Duodenal mucosa (tissue), 2 donors: ENCODE measurements at regions not wholly inside any gene's neighbourhood (a gene's known extent, or its start where the extent isn't known, plus 50 kb on each side); places are given as distances from the start of the nearest gene placed in this dataset.

Source experiments
- H3K27ac ChIP-seq: one replicate; pipeline ENCODE4 v1.7.0; 2013; ENCODE audit warnings: low read depth, low read length
- H3K27me3 ChIP-seq, 2 donors: one replicate each; pipeline ENCODE4 v1.7.0; 2013; ENCODE audit warnings: low read length in 2 of 2, control low read depth in 1 of 2; ENCODE audit not compliant: insufficient read depth in 2 of 2, control insufficient read depth in 1 of 2
- H3K36me3 ChIP-seq, 2 donors: one replicate each; pipeline ENCODE4 v1.7.0; 2013; ENCODE audit warnings: low read length in 2 of 2, control low read depth in 1 of 2; ENCODE audit not compliant: insufficient read depth in 2 of 2, control insufficient read depth in 1 of 2
- H3K4me1 ChIP-seq, 2 donors: one replicate each; pipeline ENCODE4 v1.7.0; 2013; ENCODE audit warnings: low read length in 2 of 2, control low read depth in 1 of 2; ENCODE audit not compliant: insufficient read depth in 2 of 2, control insufficient read depth in 1 of 2
- H3K4me3 ChIP-seq, 2 donors: one replicate each; pipeline ENCODE4 v1.7.0; 2013; ENCODE audit warnings: low read length in 2 of 2, low read depth in 1 of 2
- H3K9ac ChIP-seq, 2 donors: one replicate each; pipeline ENCODE4 v1.7.0; 2013; ENCODE audit warnings: low read length in 2 of 2, low read depth in 1 of 2
- H3K9me3 ChIP-seq, 2 donors: one replicate each; pipeline ENCODE4 v1.7.0; 2013; ENCODE audit warnings: low read length in 2 of 2, control low read depth in 1 of 2; ENCODE audit not compliant: control insufficient read depth in 1 of 2

DNA sequence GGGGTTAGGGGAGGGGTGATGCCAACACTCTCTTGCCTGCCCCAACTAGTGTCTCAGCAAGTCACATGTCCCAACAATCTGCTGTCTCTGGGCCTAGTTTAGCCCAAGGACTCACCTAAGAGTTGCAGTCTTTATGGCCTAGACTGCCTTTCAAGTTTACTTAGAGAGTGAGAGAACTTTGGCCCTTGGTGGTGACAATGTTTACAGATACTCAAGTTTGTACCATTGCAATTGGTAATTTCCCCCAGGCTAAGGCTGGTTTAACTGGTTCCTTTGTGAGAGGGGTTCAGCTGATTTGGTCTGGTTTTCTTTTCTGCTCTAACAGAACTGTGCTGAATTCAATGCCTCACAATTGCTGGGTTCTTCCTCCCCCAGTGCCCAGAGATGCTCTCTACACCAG lies 1279.9 kb upstream of the EYS start:
- no peaks in the 10 kb centered on the region for H3K27me3 ChIP-seq
- peaks cover 5 to 26% of the 10 kb centered on the region in 2 donors for H3K9me3 ChIP-seq
- no peak overlapping the region for H3K9ac ChIP-seq
- H3K4me1 ChIP-seq, result no peaks in the 10 kb centered on the region
- H3K4me3 ChIP-seq, result no peak overlapping the region
- H3K27ac ChIP-seq, result no peak overlapping the region
- no peaks in the 10 kb centered on the region for H3K36me3 ChIP-seq

DNA sequence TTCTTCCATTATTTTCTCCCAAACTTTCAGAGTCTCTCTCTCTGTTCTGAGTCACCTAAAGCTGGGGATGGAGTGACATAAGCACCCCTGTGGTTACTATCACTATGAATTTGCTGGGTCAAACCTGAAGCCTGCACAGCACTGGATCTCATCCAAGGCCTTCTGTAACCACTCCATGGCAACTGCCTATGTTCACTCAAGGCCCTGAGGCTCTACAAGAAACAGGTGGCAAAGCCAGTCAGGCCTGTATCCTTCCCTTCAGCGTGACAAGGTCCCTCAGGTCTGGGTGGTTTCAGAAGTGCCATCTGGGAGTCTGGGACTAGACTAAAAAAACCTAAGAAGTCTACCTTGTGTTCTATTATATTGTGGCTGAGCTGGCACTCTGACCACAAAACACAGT lies 1278.8 kb upstream of the EYS start:
- no peak overlapping the region for H3K9ac ChIP-seq
- H3K4me1 ChIP-seq, result no peaks in the 10 kb centered on the region
- H3K9me3 ChIP-seq, result peaks cover 2 to 21% of the 10 kb centered on the region in 2 donors
- H3K27me3 ChIP-seq, result no peaks in the 10 kb centered on the region
- H3K36me3 ChIP-seq, result no peaks in the 10 kb centered on the region
- no peak overlapping the region for H3K4me3 ChIP-seq
- no peak overlapping the region for H3K27ac ChIP-seq

DNA sequence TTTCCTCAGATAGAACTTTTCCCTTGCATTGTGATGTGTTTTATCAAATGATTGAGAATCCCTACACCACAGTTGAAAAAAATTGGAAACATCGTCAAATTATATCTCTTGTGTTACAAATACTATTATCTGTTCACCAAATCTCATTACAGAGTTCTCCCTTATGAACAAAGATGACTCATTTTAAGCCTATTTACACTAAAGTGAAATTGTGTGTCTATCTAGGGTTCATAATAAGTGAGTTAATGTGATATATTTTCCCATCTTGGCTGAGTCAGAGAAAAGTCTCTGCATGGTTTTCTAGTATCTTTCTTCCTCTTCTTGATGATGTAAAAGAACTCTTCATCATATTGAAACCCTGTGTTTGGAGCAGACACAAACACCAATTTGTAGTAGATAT lies 1263.3 kb upstream of the EYS start:
- Histone ChIP-seq H3K36me3 (no peaks in the 10 kb centered on the region), H3K9me3 (peaks cover 0 to 7% of the 10 kb centered on the region in 2 donors), H3K9ac (no peak overlapping the region), H3K4me1 (no peaks in the 10 kb centered on the region), H3K4me3 (no peak overlapping the region), H3K27me3 (no peaks in the 10 kb centered on the region), H3K27ac (no peak overlapping the region)

DNA sequence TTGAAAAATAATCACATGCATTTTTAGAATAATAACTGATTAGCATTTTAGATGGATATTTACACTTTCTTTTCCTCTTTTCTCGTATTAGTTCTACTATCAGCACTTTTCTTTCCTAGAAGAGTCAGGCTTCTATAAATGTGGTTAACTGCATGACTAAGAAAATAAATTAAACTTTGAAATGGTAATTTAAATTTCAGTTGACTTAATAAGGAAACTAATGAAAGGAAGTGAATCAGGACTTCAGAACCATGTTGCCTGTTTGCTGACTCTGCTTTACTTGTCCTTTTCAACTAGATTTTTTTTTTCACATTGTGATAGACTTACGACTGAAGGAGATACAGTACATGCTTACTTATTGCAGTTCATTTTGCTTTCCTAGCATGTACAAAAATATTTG lies 1258.2 kb upstream of the EYS start:
- Histone ChIP-seq H3K36me3 (no peaks in the 10 kb centered on the region), H3K27me3 (no peaks in the 10 kb centered on the region), H3K4me1 (no peaks in the 10 kb centered on the region), H3K9ac (no peak overlapping the region), H3K4me3 (no peak overlapping the region), H3K9me3 (peaks cover 3 to 4% of the 10 kb centered on the region in 2 donors), H3K27ac (no peak overlapping the region)

DNA sequence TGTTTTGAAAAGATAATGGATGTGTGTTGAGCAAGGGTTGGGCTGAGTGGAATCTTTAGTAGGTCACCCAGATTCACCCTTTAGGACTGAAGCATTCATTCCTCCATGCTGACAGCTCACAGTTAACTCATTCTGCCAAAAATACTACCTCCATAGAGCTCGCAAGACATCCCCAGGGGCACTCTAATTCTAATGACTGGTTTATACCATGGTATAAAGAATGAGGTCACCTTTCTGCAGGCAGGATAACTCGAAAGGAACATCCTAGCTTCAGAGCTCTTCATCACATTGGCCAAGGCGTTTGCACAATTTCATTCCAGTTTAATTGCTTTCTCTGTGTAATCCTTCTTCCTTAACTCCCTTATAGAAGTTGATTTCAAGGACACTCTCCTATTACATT lies 1257.2 kb upstream of the EYS start:
- Histone ChIP-seq H3K27ac (no peak overlapping the region), H3K27me3 (no peaks in the 10 kb centered on the region), H3K36me3 (no peaks in the 10 kb centered on the region), H3K4me1 (no peaks in the 10 kb centered on the region), H3K4me3 (no peak overlapping the region), H3K9me3 (peaks cover 3 to 4% of the 10 kb centered on the region in 2 donors), H3K9ac (no peak overlapping the region)

DNA sequence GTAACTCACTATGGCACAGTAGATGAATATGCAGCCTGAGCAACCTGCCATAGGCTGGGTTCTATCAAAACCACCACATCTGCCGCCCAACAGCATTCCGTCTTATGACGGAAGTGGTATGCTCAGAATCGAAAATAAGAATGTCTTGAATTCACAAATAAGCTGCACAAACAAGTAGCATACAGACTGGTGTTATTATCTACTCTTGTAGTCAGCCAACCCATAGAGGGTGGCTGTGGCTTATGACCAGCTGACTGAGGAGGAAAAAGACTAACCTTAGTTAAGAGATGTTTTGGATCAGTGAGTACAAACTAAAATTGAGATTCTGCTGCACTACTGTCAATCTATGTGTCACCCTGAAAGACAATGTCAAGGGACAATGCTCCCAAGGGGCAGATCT lies 1255.1 kb upstream of the EYS start:
- peaks cover 7 to 8% of the 10 kb centered on the region in 2 donors for H3K9me3 ChIP-seq
- H3K4me1 ChIP-seq, result no peaks in the 10 kb centered on the region
- H3K9ac ChIP-seq, result no peak overlapping the region
- H3K4me3 ChIP-seq, result no peak overlapping the region
- H3K27ac ChIP-seq, result no peak overlapping the region
- no peaks in the 10 kb centered on the region for H3K27me3 ChIP-seq
- no peaks in the 10 kb centered on the region for H3K36me3 ChIP-seq

DNA sequence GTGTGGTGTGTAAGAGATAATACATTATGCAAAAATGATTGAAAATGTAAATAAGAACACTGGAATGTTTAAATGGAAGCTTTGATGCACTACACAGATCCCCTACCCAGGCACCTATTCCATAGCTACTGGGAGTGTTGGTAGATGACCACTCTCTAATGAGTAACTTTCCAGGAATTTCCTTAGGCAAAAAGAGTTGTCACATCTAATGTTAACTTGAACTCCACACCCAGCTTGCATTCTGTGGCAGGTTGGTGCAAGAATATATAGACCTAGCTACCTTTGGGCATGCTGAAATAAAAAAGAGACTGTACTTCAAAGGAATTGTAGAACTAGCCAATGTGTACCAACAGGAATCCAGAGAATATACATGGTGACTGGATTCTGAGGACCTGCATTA lies 1254.2 kb upstream of the EYS start:
- Histone ChIP-seq H3K9me3 (peaks cover 4 to 8% of the 10 kb centered on the region in 2 donors), H3K9ac (no peak overlapping the region), H3K27ac (no peak overlapping the region), H3K27me3 (no peaks in the 10 kb centered on the region), H3K4me3 (no peak overlapping the region), H3K4me1 (no peaks in the 10 kb centered on the region), H3K36me3 (no peaks in the 10 kb centered on the region)

DNA sequence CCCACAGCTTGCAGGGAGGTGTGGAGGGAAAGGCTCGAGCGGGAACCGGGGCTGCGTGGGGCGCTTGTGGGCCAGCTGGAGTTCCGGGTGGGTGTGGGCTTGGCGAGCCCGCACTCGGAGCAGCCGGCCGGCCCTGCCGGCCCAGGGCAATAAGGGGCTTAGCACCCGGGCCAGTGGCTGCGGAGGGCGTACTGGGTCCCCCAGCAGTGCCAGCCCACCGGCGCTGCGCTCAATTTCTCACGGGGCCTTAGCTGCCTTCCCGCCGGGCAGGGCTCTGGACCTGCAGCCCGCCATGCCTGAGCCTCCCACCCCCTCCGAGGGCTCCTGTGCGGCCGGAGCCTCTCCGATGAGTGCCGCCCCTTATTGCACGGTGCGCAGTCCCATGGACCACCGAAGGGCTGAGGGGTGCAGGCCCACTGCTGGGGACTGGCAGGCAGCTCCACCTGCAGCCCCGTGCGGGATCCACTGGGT lies 1242.2 kb upstream of the EYS start:
- H3K4me1 ChIP-seq, result no peaks in the 10 kb centered on the region
- H3K9ac ChIP-seq, result no peak overlapping the region
- no peak overlapping the region for H3K27ac ChIP-seq
- H3K9me3 ChIP-seq, result peaks cover 0 to 2% of the 10 kb centered on the region in 2 donors
- H3K27me3 ChIP-seq, result no peaks in the 10 kb centered on the region
- no peaks in the 10 kb centered on the region for H3K36me3 ChIP-seq
- H3K4me3 ChIP-seq, result no peak overlapping the region

DNA sequence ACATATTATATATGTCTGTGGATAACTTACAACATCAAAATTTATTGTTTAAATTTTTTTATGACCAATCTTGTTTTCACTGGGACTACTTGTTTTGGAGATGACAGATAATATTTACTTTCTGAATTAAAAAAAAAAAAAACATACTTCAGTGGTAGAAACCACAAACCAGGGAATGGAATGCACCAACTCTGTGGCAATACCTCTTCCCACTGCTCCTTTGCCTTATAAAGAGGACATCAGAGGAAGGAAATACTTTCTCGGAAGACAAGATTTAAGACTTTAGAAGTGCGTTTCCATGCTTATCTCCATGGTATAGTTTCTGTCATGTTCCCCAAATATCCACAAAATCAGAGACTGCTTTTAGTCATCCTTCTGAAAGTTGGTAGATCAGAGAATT lies 1241.1 kb upstream of the EYS start:
- H3K36me3 ChIP-seq, result no peaks in the 10 kb centered on the region
- H3K27me3 ChIP-seq, result no peaks in the 10 kb centered on the region
- no peak overlapping the region for H3K4me3 ChIP-seq
- H3K9me3 ChIP-seq, result peaks cover 0 to 6% of the 10 kb centered on the region in 2 donors
- H3K4me1 ChIP-seq, result no peaks in the 10 kb centered on the region
- no peak overlapping the region for H3K27ac ChIP-seq
- H3K9ac ChIP-seq, result no peak overlapping the region

DNA sequence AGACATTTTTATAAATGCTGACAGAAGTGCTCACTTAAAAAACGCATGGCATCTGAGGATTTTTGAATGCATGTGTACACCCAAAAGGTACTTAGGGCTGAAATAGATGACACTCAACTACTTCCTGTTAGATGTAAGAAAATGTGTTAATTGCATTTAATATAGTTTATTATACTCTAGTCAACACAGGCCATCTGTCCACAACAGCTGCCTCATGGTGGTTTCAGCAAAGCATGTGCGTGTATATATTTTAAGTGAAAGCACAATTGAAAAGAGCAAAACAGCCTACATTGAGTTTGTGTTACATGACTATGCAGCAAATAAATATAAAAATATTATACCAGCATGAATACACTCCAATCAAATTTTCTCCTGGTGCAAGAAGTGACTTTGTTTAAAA lies 1233.0 kb upstream of the EYS start:
- Histone ChIP-seq H3K9ac (no peak overlapping the region), H3K9me3 (peaks cover 0 to 18% of the 10 kb centered on the region in 2 donors), H3K36me3 (no peaks in the 10 kb centered on the region)

DNA sequence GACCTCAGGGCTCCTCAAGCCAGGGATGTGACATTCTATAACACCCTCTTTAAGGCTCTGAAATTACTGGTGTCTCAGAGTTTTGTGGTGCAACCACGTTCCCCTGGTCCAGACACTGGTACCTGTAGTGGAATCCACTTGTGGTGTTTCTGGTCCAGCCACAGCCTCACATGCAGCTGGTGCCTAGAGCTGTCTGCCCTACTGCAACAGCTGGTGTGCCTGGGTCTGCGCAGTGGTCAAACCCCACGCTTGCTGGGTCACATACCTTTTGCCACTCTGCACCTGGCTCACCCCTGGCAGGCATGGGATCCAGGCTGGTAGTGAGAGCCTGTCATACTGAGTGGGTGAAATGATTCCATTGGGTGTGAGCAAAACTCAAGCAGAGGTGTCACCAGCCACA lies 1230.2 kb upstream of the EYS start:
- H3K27me3 ChIP-seq, result no peaks in the 10 kb centered on the region
- H3K4me3 ChIP-seq, result no peak overlapping the region
- no peak overlapping the region for H3K9ac ChIP-seq
- no peaks in the 10 kb centered on the region for H3K4me1 ChIP-seq
- no peak overlapping the region for H3K27ac ChIP-seq
- peaks cover 0 to 14% of the 10 kb centered on the region in 2 donors for H3K9me3 ChIP-seq
- H3K36me3 ChIP-seq, result no peaks in the 10 kb centered on the region

More for the DNA sequence above, 1233.0 kb upstream of the EYS start:
- H3K27ac ChIP-seq, result no peak overlapping the region
- no peaks in the 10 kb centered on the region for H3K27me3 ChIP-seq
- H3K4me1 ChIP-seq, result no peaks in the 10 kb centered on the region
- H3K4me3 ChIP-seq, result no peak overlapping the region
